HG03025 (cell line): ENCODE measurements at regions not wholly inside any gene's neighbourhood (a gene's known extent, or its start where the extent isn't known, plus 50 kb on each side); places are given as distances from the start of the nearest gene placed in this dataset.
A peak's percentile ranks its signal among the peaks of the same experiment; 100 is the strongest.
"Not testable (repeated sequence)": the region's sequence is repeated elsewhere in the genome, so short reads cannot be mapped to it uniquely, and the experiment has no call there.

ENCODE experiments used
- ATAC-seq: cut with Tn5 transposase; IDR thresholded peaks from one replicate; pipeline ENCODE4 v1.9.1; 2021; ENCODE audit warnings: mild to moderate bottlenecking, moderate library complexity; ENCODE audit not compliant: unreplicated experiment, low FRiP score

DNA sequence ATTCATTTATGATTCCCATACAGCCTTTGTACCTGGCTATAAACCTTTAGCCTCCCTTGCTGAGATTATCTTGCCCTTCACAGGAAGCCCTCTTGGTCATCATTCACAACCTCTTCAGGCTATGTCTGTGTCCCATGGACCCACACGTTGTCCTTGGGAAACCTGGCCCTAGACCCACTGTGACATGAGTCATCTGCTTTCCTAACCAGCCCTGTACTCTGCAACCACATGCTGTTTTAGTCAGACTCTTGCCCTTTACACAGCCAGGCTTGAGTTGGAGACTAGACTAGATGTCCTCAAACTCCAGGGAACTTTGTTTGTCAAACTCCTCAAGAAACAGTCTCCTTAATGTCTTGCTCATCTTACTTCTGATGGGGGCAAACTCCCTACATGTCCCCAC is 229.3 kb upstream of the ZSWIM2 start:
- ATAC-seq, result no peak

DNA sequence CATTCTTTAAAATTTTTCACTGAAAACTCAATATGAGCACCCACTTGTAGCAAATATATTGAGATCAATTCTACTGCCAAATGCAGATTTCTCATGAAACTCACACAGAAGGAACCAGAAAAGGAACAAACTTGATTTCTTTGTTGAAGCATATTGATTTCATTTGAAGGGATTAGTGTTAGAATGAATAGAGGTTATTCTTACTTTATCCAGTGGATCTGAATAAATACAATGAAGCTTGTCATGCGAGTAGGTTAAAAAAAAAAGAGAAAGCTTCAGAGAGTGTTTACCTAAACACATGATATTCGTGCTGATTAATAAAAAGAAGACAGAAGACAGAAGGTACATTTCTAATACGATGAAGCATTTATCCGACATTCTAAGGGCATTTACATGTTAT is 226.7 kb upstream of the ZSWIM2 start:
- ATAC-seq, result no peak

DNA sequence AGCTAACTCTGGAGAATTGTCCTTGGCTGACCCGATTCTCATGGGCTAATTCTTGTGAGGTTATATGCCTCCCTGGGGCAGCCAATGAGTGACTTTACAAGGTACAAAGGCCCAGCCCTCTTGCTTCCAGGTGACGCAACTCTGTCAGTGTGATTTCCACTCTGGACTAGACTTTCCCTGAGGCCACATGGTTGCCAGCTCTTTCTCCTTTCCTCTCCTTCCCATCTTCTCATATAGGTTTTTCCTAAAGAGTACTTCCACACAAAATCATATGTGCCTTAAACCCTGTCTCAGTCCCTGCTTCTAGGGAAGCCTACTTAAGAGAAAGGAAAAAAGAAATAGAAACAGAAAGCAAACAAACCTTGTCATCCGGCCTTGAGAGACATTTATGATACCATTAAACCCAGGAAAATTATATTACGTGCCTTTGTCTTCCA is 226.2 kb upstream of the ZSWIM2 start:
- no peak for ATAC-seq

DNA sequence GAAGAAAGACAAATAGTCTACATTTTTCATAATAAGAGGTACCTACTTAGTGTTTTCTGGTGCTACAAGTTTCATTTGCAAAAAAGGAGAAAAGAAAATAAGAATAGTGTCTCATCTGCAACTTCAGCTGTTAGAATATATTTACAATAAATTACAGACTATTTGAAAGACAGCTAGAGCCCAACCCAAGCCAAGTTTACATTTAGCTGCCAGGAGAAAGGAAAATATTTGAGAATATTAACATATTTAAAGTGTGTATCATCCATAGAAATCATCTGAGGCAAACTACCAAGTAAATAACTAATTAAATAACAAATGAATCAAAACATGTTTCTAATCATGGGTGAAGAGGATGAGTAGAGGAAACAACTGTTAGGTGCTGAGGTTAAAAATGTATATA is 209.2 kb upstream of the ZSWIM2 start:
- no peak for ATAC-seq

DNA sequence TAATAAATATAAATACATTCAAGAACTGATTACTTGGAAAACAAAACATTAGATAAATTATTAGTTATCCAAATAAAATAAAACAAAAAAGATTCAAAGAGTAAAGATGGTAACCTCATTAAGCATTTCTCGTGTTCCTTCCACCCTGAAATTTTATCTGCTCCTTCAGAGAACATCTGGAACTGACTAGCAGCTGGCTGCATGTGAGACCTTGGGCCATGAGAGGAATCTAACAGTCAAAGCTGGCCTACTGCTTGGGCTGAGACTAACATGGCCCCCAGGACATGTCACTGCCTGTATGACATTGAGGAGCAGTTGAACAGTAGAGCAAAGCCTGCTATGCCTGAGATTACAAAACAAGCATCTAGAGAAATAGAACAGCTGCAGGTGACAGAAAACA is 208.5 kb upstream of the ZSWIM2 start:
- ATAC-seq, result no peak

DNA sequence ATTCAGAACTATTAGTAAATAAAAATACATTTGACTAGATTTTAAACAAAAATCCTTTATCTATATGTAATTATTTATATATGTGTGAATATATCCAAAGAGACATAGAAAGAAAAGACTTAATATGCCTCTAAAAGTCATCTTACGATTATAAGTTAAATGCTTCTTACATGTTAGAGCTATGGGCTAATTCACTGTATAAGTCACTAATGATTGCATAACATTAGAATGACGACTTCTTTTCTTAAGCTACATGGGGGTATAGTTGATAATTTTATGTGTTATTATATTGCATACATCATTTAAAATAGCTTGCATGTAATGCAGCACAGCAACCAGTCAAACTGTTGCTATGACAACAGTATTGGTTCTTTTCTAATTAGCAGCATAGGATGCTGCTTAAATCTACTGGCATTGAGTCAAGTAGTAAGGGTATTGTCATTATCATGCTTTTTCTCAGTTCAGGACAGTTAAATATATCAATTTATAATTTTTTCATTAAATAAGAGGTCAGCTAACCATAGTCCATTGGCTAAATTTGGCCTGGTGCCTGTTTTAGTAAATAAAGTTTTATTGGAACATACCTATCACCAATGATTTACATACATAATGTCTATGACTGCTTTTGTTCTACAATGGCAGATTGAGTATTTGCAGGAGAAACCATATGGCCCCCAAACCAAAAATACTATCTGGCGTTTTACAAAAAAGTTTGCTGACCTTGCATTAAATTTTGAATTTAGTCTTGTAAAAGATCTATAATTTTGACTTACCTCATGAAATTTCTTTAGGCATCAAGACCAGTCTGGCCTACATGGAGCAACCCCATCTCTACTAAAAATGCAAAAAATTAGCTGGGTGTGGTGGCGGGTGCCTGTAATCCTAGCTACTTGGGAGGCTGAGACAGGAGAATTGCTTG is 207.7 kb upstream of the ZSWIM2 start:
- no peak for ATAC-seq

DNA sequence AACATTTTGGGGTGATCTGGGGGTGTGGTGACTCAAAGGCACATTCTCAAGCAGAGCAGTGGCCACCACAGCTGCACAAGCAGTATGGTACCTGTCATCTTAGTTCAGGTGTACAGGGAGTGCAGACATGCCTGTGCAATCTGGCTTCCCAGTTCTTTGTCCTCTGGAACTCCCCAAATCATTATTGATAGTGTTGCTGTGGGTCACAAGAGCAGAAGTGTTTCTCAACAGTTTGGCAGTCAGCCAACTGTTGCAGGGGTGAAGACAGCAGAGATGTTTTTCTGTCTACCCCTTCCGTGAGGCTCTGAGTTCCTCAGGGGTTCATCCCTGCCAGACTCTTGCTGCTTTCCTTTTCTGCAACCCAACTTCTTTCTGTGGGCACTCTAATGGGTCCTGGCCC is 206.5 kb upstream of the ZSWIM2 start:
- no peak for ATAC-seq

DNA sequence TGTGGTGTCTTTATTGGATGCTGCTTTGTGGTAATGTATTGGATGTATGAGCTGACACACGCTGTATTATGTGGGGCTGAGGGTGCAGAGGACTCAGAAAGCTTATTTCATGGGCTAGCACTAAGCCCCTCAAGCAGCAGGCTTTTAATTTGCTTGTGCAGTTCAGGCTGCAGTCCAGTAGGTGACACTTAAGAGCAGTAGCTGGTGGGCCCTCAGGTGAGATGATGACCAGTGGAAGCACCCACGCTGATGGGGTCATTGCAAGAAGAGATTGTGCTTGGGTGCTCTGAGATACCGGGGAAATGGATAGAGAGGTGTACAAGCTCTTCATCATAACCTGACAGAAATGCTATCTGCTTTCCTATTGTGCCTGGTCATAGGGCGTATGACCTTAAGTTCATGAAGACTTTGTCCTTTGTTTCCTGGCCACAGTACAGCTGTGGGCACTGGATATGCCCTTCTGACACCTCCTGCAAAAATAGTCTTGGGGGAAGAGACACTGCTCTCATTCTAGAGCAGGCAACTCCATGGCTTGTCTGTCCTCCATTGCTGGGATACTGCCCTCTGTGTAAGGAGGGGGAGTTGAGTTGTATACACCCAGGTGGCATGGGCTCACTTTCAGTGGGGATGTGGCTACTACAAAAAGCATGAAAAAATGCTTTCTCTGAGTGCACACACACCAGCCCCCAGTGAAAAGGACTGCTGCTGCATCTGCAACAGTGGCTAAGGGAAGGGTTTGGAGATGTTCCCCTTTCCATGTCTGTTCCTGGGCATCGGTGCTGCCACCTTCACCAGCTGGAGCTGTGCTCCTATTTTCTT is 205.7 kb upstream of the ZSWIM2 start:
- no peak for ATAC-seq

DNA sequence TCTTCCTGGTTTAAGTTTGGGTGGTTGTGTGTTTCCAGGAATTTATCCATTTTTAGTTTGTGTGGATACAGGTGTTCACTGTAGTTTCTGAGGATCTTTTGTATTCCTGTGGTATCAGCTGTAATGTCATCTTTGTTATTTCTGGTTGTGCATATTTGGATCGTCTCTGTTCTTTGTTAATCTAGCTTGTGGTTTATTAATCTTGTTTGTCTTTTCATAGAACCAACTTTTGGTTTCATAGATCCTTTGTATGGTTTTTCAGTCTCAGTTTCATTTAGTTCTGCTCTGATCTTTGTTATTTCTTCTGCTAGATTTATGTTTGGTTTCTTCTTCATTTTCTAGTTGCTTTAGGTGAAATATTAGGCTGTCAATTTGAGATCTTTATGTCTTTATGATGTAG is 202.4 kb upstream of the ZSWIM2 start:
- ATAC-seq, result peak; percentile 94

DNA sequence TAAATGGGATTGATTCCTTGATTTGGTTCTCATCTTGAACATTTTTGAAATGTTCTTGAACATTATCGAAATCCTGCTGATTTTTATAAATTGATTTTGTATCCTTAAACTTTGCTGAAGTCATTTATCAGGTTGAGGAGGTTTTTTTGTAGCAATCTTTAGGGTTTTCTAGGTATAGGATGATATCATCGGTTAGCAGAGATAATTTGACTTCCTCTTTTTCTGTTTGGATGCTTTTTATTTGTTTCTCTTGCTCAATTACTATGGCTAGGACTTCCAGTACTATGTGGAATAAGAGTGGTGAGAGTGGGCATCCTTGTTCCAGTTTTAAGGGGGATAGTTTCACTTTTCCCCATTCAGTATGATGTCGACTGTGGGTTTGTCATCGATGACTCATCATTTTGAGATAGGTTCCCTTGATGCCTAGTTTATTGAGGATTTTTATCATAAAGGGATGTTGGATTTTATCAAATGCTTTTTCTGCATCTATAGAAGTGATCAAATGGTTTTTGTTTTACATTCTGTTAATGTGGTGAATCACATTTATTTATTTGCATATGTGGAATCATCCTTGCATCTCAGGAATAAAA is 201.5 kb upstream of the ZSWIM2 start:
- ATAC-seq, result no peak

DNA sequence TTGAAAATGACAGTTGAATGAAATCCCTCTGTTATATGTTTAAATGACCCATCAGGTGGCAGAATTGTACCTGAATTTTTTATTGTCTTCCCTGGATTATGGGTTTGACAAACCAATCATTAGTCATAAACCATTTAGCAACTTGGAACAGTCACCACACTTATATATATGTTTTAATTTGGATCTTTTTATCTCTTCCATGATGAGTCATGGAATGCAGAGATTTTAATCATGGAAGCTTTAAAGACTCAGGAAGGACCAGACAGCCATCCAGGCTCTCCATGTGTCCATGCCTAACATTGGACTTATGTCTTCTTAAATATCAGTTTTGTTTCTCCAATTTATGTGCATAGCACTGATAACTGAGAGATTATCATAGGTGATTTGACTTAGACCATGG is 188.3 kb upstream of the ZSWIM2 start:
- ATAC-seq, result no peak

DNA sequence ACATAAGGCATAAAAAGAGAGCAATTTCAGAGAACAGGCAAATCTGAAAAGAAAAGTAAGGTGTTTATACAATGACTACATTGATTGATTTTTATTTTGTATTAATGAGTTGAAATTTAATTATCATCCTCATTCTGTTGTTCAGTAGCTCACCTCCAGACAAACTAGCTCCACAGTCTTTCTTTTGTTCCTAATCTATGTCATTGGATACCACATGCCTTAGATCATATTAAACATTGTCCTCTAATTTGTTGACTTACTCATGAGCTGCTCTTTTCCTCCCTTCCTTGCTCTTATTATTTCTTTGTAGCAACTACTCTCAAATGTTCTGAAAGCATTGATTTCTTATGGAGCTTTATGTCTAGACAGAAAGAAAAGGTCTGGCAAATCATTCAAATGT is 185.5 kb upstream of the ZSWIM2 start:
- ATAC-seq, result no peak

DNA sequence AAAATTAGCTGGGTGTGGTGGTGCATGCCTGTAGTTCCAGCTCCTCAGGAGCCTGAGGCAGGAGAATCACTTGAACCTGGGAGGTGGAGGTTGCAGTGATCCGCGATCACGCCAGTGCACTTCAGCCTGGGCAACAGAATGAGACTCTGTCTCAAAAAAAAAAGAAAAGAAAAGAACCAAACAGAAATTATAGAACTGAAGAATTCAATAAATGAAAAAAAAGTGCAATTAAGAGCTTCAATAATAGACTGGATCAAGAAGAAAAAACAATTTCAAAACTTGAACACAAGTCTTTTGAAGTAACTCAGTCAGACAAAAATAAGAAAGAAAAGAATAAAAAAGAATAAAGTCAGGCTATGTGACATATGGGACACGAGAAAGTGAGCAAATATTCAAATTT is 175.8 kb upstream of the ZSWIM2 start:
- ATAC-seq, result no peak

DNA sequence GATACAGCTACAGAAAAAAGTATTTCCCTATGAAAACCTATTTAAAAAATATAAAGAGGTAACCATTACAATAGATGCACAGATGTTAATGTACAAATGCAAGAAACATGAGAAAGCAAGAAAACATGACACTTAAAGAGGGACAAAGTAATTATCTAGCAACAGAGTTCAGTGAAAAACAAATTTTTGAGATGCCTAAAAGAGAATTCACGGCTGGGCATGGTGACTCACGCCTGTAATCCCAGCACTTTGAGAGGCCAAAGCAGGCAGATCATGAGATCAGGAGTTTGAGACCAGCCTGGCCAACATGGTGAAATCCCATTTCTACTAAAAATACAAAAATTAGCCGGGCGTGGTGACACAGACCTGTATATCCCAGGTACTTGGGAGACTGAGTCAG is 175.0 kb upstream of the ZSWIM2 start:
- ATAC-seq, result not testable (repeated sequence)

DNA sequence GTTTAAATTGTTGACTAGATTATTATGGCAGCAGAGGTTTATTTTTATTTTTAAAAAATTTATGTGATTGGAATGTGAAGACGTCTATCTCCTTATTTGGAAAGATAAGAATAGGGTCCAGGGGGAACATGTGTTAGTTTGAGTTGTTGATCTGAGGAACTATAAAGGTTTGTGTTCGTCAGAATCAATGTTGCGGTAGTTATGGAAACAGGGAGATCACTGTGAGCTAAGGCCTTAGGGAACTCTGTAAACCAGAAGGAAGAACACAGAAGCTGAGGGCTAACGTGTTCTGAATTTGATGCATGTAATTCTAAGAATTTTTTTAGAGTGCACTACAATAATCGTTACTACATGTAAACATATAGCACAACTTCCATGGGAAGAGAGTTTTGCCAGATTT is 168.5 kb upstream of the ZSWIM2 start:
- ATAC-seq, result no peak

DNA sequence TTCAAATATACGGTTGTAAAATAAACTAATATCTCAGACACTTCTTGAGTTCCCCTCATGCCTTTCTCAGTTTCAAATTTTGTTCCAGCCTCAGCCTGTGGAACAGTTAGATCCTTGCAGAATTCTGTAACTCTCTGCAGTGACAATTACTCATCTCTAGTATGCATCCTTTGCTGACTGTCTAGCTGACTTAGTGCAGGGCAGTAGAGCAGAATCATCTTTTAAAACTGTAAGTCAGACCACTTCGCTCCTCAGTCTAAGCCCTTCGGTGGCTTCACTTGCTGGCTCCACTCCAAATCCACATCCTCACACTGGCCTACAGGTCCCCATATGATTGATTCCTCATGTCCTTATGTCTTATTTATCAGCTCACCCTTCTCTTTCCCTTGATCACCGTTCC is 164.1 kb upstream of the ZSWIM2 start:
- ATAC-seq, result no peak

DNA sequence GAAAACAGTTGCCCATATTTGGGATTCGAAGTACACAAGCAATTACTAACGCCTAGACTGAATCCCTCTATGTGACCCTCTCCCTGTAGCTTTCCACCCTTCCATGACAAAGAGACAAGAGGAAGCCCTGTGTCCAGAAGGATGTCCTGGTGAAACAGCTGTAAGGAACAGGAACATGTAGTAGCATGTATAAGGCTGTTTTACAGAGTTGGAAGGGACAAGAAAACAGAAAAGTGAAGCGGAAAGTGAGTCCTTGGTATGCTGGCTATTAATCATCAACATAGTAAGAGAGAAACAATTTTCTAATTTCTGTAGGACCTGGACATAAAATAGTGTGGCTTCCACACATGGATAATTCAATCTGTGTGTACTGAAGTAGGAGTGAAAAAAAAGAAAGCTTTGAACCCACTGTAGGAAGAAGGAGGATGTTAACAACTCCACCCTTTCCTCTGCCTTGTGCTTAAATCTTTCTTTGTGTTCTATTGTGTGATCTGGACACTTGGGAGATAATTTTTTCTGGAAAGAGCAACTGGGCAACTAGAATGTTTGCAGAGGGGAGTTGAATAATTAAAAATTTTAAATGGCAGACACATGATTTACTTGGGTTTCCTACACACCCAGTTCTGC is 162.3 kb upstream of the ZSWIM2 start:
- no peak for ATAC-seq

DNA sequence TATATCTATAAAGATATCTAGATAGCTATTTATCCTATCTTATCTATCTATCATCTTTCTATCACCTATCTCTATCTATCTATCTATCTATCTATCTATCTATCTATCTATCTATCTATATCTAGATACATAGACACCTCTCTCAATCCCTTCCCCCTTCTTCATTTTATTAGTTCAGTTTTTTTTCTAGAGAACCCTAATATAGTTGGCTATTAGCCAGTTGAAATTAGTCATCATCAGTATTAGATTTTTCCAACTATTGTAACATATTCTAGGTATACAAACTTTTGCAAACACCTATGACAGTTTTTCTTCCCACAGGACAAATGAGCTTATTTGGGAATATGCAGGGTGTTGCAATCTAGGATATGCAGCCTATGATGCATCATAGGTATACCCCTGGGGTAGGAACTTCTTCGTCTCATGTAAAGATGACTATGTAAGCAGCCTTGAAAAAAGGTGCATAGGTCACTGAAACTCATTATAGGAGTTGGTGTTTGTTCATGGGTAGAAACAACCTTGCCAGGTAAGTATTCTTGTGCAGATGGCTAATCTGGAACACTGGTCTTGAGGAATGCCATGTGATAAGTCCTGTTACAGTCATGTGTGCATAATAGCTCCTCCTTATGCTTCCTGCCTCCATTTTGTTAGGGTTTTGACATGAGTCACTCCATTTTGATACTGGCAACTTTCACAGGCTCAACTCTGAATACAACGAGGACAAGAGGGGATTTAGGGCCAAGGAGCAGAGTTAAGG is 160.7 kb upstream of the ZSWIM2 start:
- ATAC-seq, result no peak

DNA sequence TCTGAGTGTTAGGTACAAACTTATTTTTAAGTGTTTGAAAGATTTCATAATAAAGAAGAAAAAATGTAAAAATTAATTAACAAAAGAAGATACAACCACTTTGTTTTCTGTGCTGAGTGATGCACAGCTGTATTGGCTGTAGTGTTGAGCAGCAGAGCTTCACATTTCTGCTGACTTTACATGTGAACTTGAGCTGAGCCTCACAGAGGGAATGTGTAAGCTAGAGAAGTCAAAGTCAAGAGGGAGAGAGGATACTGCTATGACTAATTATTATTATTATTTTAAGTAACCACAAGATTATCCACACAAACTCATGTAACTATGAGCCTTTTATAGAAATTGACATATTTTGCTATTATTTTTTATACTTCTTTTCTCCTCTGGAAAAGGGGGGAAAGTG is 159.1 kb upstream of the ZSWIM2 start:
- ATAC-seq, result no peak

DNA sequence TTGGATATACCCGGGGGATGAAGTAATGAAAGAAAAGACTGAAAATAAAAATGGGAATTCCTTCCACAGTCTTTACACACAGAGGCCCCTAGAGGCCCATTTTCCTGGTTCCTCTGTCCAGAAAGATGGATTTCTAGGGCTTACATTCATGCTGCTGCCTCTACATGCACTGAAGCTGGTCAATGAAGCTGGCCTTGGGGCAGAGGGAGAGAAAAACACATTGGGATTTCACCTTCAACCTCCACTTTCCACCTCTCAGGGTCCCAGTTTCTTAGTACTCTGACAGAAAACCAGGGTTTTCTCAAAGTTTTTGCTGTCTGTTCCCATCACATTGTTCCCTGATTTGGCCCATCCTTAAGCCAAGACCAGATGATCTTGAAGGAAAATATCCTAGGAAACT is 154.6 kb upstream of the ZSWIM2 start:
- ATAC-seq, result no peak
